ENCODE measurements at regions not wholly inside any gene's neighbourhood (a gene's known extent, or its start where the extent isn't known, plus 50 kb on each side); places are given as distances from the start of the nearest gene placed in this dataset.

GRCh38 chr2:104200533-104201168 lies 653.3 kb upstream of the POU3F3 start:
- Histone ChIP-seq H3K27me3 (no peaks in the 10 kb centered on the region), H3K27ac (no peak overlapping the region), H3K36me3 (no peaks in the 10 kb centered on the region), H3K4me3 (ENCODE audit: low read depth in 1 of 2, low read length in 1 of 2) (no peak overlapping the region), H3K9me3 (no peaks in the 10 kb centered on the region), H3K4me1 (ENCODE audit: control insufficient read depth in 1 of 2, insufficient read depth in 1 of 2, low read depth in 1 of 2, low read length in 1 of 2) (no peaks in the 10 kb centered on the region)
- no peak for TF ChIP-seq CTCF (IDR thresholded peaks at IDR 0.05)

- no peaks in the 10 kb centered on the region for H3K36me3 ChIP-seq
- H3K4me3 ChIP-seq (ENCODE audit: low read depth in 1 of 2, low read length in 1 of 2) = no peak overlapping the region
- no peaks in the 10 kb centered on the region for H3K4me1 ChIP-seq (ENCODE audit: control insufficient read depth in 1 of 2, insufficient read depth in 1 of 2, low read depth in 1 of 2, low read length in 1 of 2)
- H3K9me3 ChIP-seq = no peaks in the 10 kb centered on the region
- no peaks in the 10 kb centered on the region for H3K27me3 ChIP-seq
- no peak overlapping the region for H3K27ac ChIP-seq
- no peak for TF ChIP-seq CTCF (IDR thresholded peaks at IDR 0.05)
These were observed 640.2 kb upstream of the POU3F3 start for GRCh38 chr2:104213758-104214157.

- no peak for TF ChIP-seq CTCF (IDR thresholded peaks at IDR 0.05)
- Histone ChIP-seq H3K4me3 (ENCODE audit: low read depth in 1 of 2, low read length in 1 of 2) (no peak overlapping the region), H3K36me3 (no peaks in the 10 kb centered on the region), H3K27me3 (no peaks in the 10 kb centered on the region), H3K4me1 (ENCODE audit: control insufficient read depth in 1 of 2, insufficient read depth in 1 of 2, low read depth in 1 of 2, low read length in 1 of 2) (no peaks in the 10 kb centered on the region), H3K9me3 (no peaks in the 10 kb centered on the region), H3K27ac (no peak overlapping the region)
These were observed 638.4 kb upstream of the POU3F3 start for GRCh38 chr2:104215269-104216161.

GRCh38 chr2:104233591-104233990 lies 620.3 kb upstream of the POU3F3 start:
- no peak for TF ChIP-seq CTCF (IDR thresholded peaks at IDR 0.05)
- Histone ChIP-seq H3K9me3 (no peaks in the 10 kb centered on the region), H3K4me3 (ENCODE audit: low read depth in 1 of 2, low read length in 1 of 2) (no peak overlapping the region), H3K36me3 (no peaks in the 10 kb centered on the region), H3K27ac (no peak overlapping the region), H3K4me1 (ENCODE audit: control insufficient read depth in 1 of 2, insufficient read depth in 1 of 2, low read depth in 1 of 2, low read length in 1 of 2) (no peaks in the 10 kb centered on the region), H3K27me3 (no peaks in the 10 kb centered on the region)

- Histone ChIP-seq H3K4me3 (ENCODE audit: low read depth in 1 of 2, low read length in 1 of 2) (no peak overlapping the region), H3K4me1 (ENCODE audit: control insufficient read depth in 1 of 2, insufficient read depth in 1 of 2, low read depth in 1 of 2, low read length in 1 of 2) (no peaks in the 10 kb centered on the region), H3K36me3 (no peaks in the 10 kb centered on the region), H3K27ac (no peak overlapping the region), H3K9me3 (no peaks in the 10 kb centered on the region), H3K27me3 (no peaks in the 10 kb centered on the region)
- TF ChIP-seq CTCF (IDR thresholded peaks at IDR 0.05) = no peak
These were observed 617.4 kb upstream of the POU3F3 start for GRCh38 chr2:104236491-104236890.

Data from neutrophil (primary cell).